SU-DHL-6 (cell line): ENCODE measurements at regions not wholly inside any gene's neighbourhood (a gene's known extent, or its start where the extent isn't known, plus 50 kb on each side); places are given as distances from the start of the nearest gene placed in this dataset.

Experiments used
- H2AFZ ChIP-seq: fragments of 200-600 bp; sonication (generic); 2 replicates; pipeline ENCODE4 v1.6.1; 2014; ENCODE audit warnings: low read depth, mild to moderate bottlenecking, moderate library complexity, mixed read lengths, antibody characterized with exemption, low read length; ENCODE audit not compliant: severe bottlenecking
- H3F3A ChIP-seq: fragments of 200-600 bp; shearing (Covaris generic); 2 replicates; pipeline ENCODE4 v1.6.0; 2016; ENCODE audit warnings: antibody characterized with exemption, mild to moderate bottlenecking; ENCODE audit not compliant: insufficient read depth
- H3K27ac ChIP-seq: fragments of 200-600 bp; sonication (generic); 2 replicates; pipeline ENCODE4 v1.5.1; 2016; ENCODE audit warnings: low read depth, mild to moderate bottlenecking, low read length, moderate library complexity, mixed read lengths
- H3K27me3 ChIP-seq: fragments of 200-600 bp; sonication (generic), shearing (Covaris generic); 2 replicates; pipeline ENCODE4 v1.6.0; 2014; ENCODE audit warnings: mild to moderate bottlenecking, low read length
- H3K36me3 ChIP-seq: fragments of 200-600 bp; sonication (generic); 2 replicates; pipeline ENCODE4 v1.6.1; 2014; ENCODE audit warnings: mild to moderate bottlenecking, low read length, mixed read lengths
- H3K4me2 ChIP-seq: fragments of 300-600, 200-600 bp; shearing (Covaris generic), sonication (generic); 2 replicates; pipeline ENCODE4 v1.6.0; 2014; ENCODE audit warnings: low read length, low read depth, mild to moderate bottlenecking; ENCODE audit not compliant: poor library complexity, severe bottlenecking
- H3K4me3 ChIP-seq: fragments of 200-600 bp; sonication (generic); 2 replicates; pipeline ENCODE4 v1.5.1; 2014; ENCODE audit warnings: antibody characterized with exemption, low read length, mild to moderate bottlenecking, mixed read lengths; ENCODE audit not compliant: insufficient read depth, poor library complexity, severe bottlenecking
- H3K79me2 ChIP-seq: fragments of 200-600 bp; sonication (generic); 2 replicates; pipeline ENCODE4 v1.6.1; 2014; ENCODE audit warnings: mild to moderate bottlenecking, low read length, moderate library complexity; ENCODE audit not compliant: insufficient read depth
- H3K9ac ChIP-seq: fragments of 200-600 bp; sonication (generic); 2 replicates; pipeline ENCODE4 v1.7.0; 2014; ENCODE audit warnings: mild to moderate bottlenecking, low read length
- H3K9me2 ChIP-seq: fragments of 200-600 bp; sonication (generic); replicated peaks from 2 replicates; pipeline ENCODE4 v1.6.1; 2014; ENCODE audit warnings: low read length; ENCODE audit not compliant: insufficient read depth
- H3K9me3 ChIP-seq: fragments of 200-600 bp; sonication (generic); 2 replicates; pipeline ENCODE4 v1.6.1; 2014; ENCODE audit warnings: low read length, mixed read lengths; ENCODE audit not compliant: insufficient read depth
- H4K20me1 ChIP-seq: fragments of 200-600 bp; sonication (generic); 2 replicates; pipeline ENCODE4 v1.6.1; 2014; ENCODE audit warnings: low read depth, mild to moderate bottlenecking, antibody characterized with exemption, low read length, moderate library complexity, mixed read lengths
- EZH2phosphoT487 ChIP-seq: fragments of 200-600 bp; sonication (generic), shearing (Covaris generic); conservative IDR thresholded peaks from 2 replicates; pipeline ENCODE4 v1.6.1; 2018; ENCODE audit warnings: mild to moderate bottlenecking, antibody characterized with exemption, low read length, moderate library complexity, mixed read lengths
- TF ChIP-seq, protein P1 (sequence below): fragments of 200-600 bp; sonication (generic); IDR thresholded peaks from one replicate; pipeline ENCODE4 v1.5.1; 2017; ENCODE audit warnings: antibody characterized with exemption, mild to moderate bottlenecking, low read length, moderate library complexity; ENCODE audit not compliant: insufficient read depth, poor library complexity, severe bottlenecking

DNA sequence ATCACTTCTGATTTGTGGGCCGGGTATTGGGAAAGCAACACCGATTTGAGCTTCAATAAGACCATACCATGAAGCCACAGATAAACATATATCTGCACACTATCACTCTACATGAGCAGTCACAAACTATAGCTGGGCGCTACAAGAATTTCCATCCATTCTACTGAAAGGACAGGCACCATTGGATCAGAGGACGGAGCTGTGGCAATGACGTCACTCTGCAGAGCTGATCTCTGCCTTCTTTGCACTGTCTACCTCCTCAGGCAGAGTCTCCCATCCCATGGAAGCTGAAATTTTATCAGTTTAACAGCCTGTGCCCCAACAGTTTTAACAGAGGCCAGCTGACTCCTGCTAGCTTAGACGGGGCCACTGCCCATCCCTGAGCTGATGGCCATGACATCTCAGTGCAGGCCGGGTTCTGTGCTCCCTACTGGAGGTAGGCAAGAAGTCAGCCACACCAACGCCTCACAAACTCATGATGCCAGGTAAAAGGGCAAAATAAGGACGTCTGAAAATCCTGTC is 389.6 kb upstream of the SALL3 start:
- Histone ChIP-seq H3K36me3 (no peaks in the 10 kb centered on the region), H4K20me1 (no peaks in the 10 kb centered on the region), H3K79me2 (no peaks in the 10 kb centered on the region)

GRCh38 chr18:78595453-78595852 is 384.2 kb upstream of the SALL3 start:
- Histone ChIP-seq H3K79me2 (no peaks in the 10 kb centered on the region), H3K4me2 (no peak overlapping the region), H4K20me1 (no peaks in the 10 kb centered on the region), H3K27me3 (no peaks in the 10 kb centered on the region; the same call in 1 of the 2 replicates), H3K36me3 (no peaks in the 10 kb centered on the region), H3K27ac (no peak overlapping the region), H3K9me3 (no peaks in the 10 kb centered on the region), H3K9me2 (no peaks in the 10 kb centered on the region), H2AFZ (no peak overlapping the region), H3K9ac (no peak overlapping the region), H3F3A (no peaks in the 10 kb centered on the region), H3K4me3 (no peak overlapping the region)
- TF ChIP-seq EZH2phosphoT487: no peak
- TF ChIP-seq, protein P1, sequence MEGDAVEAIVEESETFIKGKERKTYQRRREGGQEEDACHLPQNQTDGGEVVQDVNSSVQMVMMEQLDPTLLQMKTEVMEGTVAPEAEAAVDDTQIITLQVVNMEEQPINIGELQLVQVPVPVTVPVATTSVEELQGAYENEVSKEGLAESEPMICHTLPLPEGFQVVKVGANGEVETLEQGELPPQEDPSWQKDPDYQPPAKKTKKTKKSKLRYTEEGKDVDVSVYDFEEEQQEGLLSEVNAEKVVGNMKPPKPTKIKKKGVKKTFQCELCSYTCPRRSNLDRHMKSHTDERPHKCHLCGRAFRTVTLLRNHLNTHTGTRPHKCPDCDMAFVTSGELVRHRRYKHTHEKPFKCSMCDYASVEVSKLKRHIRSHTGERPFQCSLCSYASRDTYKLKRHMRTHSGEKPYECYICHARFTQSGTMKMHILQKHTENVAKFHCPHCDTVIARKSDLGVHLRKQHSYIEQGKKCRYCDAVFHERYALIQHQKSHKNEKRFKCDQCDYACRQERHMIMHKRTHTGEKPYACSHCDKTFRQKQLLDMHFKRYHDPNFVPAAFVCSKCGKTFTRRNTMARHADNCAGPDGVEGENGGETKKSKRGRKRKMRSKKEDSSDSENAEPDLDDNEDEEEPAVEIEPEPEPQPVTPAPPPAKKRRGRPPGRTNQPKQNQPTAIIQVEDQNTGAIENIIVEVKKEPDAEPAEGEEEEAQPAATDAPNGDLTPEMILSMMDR: no peak

More for the DNA sequence above, 389.6 kb upstream of the SALL3 start:
- Histone ChIP-seq H3K9ac (no peak overlapping the region), H3K9me3 (no peaks in the 10 kb centered on the region), H3K9me2 (no peaks in the 10 kb centered on the region), H3K4me3 (no peak overlapping the region), H2AFZ (no peak overlapping the region), H3K27ac (no peak overlapping the region), H3K4me2 (no peak overlapping the region), H3F3A (no peaks in the 10 kb centered on the region), H3K27me3 (no peaks in the 10 kb centered on the region)
- TF ChIP-seq, protein P1: no peak
- TF ChIP-seq EZH2phosphoT487: no peak

DNA sequence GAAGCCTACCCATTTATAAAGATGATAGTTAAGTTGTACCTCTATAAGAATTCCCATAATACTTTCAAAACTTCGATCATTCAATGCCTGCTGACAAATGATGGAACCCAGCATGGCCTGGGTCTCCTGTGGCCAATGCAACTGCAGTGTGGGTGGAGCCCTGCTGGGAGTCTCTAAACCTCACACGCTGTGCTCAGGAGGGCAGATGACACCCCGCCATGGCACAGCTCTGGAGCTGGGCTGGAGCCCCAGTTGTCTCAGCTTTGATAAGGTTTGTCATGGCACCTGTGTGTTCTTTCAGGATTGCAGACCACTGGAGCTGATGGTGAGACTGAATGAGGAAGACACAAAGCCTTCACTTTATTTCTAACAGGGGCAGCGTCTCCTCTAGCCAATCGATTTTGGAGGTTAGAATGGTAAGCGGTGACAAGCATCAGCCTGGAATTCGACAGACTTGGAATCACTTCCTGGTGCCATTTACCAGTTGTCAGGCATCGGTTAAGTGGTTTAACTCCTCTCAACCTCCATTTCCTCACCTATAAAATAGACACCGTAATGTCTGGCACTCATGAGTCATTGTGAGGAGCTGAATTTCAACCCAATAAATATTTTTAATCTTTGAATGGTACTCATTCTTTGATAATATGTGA is 383.6 kb upstream of the SALL3 start:
- no peaks in the 10 kb centered on the region for H3K79me2 ChIP-seq
- H3K4me2 ChIP-seq: no peak overlapping the region
- no peaks in the 10 kb centered on the region for H4K20me1 ChIP-seq
- H3K9ac ChIP-seq: no peak overlapping the region
- no peak overlapping the region for H2AFZ ChIP-seq
- H3K9me3 ChIP-seq: no peaks in the 10 kb centered on the region
- H3K9me2 ChIP-seq: no peaks in the 10 kb centered on the region
- H3K27ac ChIP-seq: no peak overlapping the region
- no peaks in the 10 kb centered on the region for H3F3A ChIP-seq
- TF ChIP-seq, protein P1: no peak
- TF ChIP-seq EZH2phosphoT487: no peak
- no peaks in the 10 kb centered on the region for H3K36me3 ChIP-seq
- no peak overlapping the region for H3K4me3 ChIP-seq
- no peaks in the 10 kb centered on the region; the same call in 1 of the 2 replicates for H3K27me3 ChIP-seq
